Kidney capillary endothelial cell (primary cell): ENCODE measurements at regions not wholly inside any gene's neighbourhood (a gene's known extent, or its start where the extent isn't known, plus 50 kb on each side); places are given as distances from the start of the nearest gene placed in this dataset.
A peak's percentile ranks its signal among the peaks of the same experiment; 100 is the strongest.

ENCODE experiments used
- DNase-seq: peaks from one replicate; pipeline ENCODE4 v3.0.0-alpha.2; 2018; ENCODE audit warnings: low spot score

- no peak for DNase-seq
These were observed 113.8 kb upstream of the ARMC2 start for GRCh38 chr6:108734271-108734922.

GRCh38 chr6:108735310-108736001 lies 112.8 kb upstream of the ARMC2 start:
- DNase-seq: no peak

DNA sequence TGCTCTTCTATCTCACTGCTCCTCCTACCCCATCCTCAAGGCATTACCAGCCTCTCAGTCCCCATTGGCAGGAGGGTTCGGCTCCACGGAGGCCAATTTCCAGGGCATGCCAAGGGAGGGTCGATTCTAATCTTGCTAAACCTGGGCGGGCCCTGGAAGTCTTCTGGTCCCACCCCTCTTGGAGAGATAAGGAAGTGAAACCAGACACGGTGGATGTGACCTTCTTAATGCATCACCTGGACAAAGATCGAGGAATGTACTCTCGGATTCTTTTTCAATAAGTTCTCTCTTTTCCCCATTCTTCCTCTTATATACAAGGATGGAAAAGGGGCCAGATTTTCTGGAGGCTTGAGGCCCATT lies 112.2 kb upstream of the ARMC2 start:
- no peak for DNase-seq

DNA sequence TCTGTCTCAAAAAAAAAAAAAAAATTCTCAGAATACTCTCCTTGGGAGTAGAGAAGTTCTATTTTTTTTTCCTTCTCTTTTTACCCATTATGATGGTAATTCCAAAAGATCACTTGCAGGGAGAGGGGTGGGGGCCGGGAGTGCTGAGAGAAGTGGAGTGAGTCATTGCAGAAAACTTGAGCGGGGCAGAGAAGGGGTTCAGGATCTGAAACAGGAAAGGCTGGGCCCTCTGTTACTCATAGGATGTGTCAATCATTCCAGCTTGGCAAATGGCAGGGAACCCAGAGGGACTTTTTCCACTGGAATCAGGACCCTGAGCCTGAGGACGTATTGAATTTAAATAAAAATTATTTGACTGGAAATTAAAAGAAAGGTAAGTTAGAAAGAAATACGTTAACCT lies 111.4 kb upstream of the ARMC2 start:
- DNase-seq: peak; percentile 78

- peak; percentile 79 for DNase-seq
These were observed 110.4 kb upstream of the ARMC2 start for GRCh38 chr6:108737594-108738546.

DNA sequence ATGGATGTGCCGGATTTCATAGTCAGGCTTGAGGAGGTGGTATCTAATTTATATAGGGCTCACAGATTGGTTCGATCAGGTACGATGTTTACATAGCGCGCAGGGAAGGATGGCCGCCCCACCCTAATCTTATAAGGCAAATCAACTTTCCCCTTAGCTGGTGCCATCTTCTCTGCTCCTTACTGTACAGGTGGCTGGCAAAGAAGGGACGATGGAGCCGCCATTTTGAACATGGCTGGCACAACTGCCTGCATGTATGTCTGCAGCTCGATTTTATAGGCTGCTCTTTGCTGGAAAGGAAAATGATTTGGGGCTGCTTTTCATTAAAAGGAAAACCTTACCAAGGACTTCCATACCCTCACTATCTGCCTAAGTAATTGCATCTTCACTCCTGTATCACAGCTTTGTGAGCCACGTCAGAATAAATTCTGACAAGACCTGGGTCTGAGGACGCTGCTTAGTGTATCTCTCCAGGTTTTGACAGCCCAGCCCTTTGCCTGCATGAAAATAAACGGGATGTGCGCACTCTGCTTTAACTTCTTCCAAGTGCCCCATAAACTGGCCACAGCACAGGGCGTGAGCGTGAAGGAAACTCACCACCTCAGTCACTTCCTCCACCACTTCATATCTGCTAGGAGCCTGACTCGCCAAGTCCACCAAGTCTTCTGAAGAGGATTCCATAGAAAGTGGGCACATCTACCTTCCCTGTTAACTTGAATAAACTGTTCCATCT lies 109.4 kb upstream of the ARMC2 start:
- DNase-seq: no peak

DNA sequence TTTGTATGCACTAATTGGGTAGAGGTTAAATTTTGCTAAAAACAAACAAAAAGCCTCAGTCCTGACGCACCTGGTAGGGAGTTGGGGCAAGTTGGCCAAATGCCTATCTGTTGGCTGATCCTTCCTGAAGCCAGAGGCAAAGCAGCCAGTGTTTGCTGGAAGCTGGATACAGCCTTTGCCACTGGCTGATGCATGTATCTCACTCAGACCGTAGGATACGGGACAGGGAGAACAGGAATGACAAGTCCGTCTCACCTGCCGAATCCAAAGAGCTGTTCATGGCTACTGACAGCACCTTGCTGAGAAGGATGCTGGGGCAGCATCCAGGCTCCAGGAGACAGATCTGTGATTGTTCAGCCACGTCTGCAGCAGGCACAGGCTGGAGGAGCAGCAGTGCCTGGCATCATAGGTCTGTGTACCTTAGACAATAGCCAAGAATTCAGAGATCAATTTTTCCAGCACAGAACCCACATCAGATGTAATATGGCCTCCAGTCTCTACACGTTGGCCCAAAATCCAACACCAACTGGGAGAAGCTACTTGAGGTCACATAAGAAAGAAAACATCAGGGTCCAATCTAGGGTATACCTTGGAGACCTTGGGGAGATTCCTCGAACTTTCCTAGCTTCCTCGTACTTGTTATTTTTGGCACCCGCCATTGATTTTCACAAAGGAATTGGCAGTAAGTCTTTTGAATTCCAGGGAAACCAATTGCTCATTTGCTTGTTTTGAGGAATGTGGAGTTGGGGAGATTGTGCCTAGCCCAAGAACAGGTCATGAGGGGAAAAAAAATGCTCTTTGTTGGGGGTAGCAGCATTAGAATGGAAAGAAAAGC lies 108.5 kb upstream of the ARMC2 start:
- DNase-seq: no peak

DNA sequence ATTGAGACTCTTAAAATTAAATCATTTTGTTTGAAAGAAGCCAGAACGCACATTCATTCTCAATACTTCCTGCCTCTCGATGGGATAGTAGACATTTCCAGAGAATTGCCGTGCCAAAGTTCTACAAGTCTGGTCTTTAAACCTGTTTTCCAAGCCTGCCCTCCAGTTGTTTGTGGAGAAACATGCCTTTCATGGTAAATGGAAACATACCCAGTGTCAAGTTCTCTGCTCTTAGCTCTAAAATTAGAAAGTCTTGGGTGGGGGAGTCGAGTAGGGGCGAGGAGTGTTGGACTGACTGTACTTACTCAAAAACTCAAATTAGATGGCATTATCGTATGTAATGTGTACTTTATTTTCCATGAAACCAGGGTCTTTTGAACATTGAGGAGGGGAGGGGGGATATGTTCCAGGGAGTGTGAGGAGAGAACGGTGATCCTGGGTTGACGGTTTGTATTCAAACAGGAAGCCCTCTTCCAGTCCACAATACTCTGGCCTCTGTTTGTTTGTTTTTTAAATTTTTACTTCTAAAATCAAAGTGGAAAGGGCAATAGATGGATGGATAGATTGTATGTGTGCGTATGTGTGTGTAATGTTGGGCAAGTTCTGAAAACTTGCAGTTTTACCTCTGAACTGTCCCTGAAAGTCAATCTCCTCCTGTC lies 106.8 kb upstream of the ARMC2 start:
- DNase-seq: no peak

DNA sequence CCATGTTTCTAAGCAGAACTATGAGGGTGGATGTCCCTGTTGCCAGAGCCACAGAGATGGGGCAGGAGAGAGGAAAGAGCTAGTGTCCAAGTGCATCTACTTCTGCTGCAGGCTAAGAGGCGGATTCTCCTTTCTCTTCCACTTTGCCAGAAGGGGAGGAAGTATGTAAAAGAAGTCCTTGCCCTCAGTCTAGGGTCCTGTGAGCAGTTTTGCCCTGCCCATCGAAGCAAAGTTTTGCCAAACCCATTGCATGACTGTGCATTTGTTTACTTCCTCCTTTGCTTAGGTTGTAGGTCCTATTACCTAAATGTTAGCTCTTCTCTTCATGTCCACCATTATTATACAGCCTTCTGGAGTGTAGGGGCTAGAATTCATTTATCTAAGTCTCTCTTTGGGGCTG lies 106.2 kb upstream of the ARMC2 start:
- no peak for DNase-seq

DNA sequence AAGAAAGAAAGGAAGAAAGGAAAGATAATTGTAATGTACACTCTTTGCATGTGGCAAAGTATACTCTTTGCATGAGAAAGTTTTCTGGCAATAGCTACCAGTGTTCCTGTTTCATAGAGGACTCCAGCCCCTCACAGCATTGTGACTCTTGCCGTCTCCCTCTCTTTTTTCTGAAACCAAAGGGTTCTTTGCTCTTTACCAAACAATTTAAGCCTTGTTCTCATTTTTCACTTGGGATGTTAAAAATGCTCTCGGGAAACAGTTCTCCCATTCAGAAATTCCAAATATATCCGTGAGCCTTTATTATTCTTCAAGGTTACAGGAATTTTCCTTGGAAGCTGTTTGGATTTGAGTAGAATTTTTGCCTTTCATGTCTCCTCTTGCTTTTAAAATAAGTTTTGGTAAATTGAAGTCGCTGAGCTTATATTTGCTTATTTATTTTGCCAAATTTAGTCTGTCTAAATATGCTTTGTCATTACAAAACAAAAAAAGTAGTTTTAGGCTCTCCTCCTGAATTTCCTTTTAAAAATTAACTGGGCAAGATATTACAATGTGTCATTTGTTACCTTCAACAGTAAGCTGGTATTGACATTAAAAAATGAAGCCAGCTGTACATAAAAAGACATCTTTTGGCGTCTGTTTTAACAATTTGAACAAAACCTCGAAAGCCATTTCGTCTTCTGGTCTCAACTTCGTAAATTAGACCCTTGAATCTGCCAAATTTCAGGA lies 103.8 kb upstream of the ARMC2 start:
- DNase-seq: no peak

- no peak for DNase-seq
These were observed 103.2 kb upstream of the ARMC2 start for GRCh38 chr6:108744996-108745395.

GRCh38 chr6:108745664-108746336 lies 102.4 kb upstream of the ARMC2 start:
- no peak for DNase-seq

DNA sequence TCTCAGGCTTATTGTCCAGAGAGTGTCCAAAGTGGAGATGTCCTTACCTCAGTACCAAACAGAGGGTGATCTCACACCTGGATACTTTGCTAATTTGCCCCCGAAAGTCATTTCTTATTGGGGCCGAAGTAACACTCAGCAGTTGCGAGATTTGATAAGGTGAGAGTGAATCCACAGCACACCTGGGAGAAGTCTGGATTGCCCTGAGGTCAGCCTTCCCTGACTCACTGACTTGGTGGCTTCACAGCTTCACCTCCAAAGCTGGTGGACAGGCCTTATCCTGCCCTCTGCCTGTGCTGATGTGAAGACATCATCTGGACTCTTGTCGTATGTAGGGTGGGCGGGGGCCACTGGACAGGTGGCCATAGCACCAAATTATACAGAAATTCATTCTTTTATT lies 101.9 kb upstream of the ARMC2 start:
- no peak for DNase-seq

GRCh38 chr6:108746836-108747575 lies 101.2 kb upstream of the ARMC2 start:
- no peak for DNase-seq

DNA sequence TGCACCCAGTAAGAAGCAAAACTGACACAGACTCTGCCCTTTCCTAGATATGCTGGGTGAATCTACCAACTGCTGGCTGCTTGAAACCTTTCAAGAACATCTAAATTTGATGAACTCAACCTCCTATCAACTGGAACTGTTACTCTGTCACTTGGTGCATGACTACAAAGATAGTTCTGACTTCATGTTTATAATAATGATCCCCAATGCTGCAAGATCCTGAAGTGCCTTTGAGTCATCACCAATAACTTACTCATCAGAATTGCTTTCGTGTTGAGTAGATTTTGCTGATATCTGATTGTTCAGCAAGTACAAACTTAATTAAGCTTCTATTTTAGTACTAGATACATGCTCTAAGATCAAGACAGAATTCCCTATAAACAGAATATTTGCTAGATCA lies 100.2 kb upstream of the ARMC2 start:
- no peak for DNase-seq

- no peak for DNase-seq
These were observed 99.3 kb upstream of the ARMC2 start for GRCh38 chr6:108748959-108749358.

DNA sequence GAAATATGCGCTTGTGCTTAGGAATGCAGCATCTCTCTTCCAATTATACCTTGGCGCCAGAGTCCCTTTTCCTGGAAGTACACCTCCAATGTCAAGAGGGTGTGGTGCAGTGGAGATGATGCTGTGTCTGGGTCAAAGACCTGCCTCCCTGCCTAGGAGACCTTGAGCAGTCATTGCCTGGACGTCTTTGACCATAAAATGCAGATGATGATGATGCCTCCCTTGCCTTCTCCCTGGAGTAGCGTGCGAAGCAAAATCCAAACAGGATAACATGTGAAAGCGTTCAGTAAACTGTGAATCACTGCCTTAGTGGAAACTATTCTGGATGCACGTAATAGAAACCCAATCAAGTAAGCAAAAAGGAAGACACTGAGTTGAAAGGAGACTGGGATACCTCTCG lies 97.4 kb upstream of the ARMC2 start:
- no peak for DNase-seq

GRCh38 chr6:108751282-108751681 lies 96.9 kb upstream of the ARMC2 start:
- no peak for DNase-seq
